ENCODE measurements at regions not wholly inside any gene's neighbourhood (a gene's known extent, or its start where the extent isn't known, plus 50 kb on each side); places are given as distances from the start of the nearest gene placed in this dataset.

GRCh38 chr1:88376421-88376820, 307.7 kb upstream of the PKN2 start:
- POLR2A ChIA-PET, result no interaction called here
- TF ChIP-seq CTCF (IDR thresholded peaks at IDR 0.05; ENCODE audit: unreplicated experiment), result no peak
- CTCF ChIA-PET, result no interaction called here
- DNase-seq (ENCODE audit: unreplicated experiment), result no peak
- intact Hi-C loops (cut with micrococcal nuclease), result no loop called here
- H3K9me3 Mint-ChIP-seq (ENCODE audit: unreplicated experiment), result no peaks in the 10 kb centered on the region
- H3K27ac Mint-ChIP-seq (ENCODE audit: low read depth, unreplicated experiment), result no peak overlapping the region
- H3K27me3 Mint-ChIP-seq (ENCODE audit: insufficient read depth, unreplicated experiment), result no peaks in the 10 kb centered on the region
- H3K4me3 Mint-ChIP-seq (ENCODE audit: unreplicated experiment), result no peak overlapping the region
- H3K36me3 Mint-ChIP-seq (ENCODE audit: insufficient read depth, unreplicated experiment), result no peaks in the 10 kb centered on the region
- no TSS peak for BruUV-seq (replicated peaks)
- H3K4me1 Mint-ChIP-seq (ENCODE audit: insufficient read depth, unreplicated experiment), result no peaks in the 10 kb centered on the region

GRCh38 chr1:88378560-88378959, 305.5 kb upstream of the PKN2 start:
- Mint-ChIP-seq H3K27ac (ENCODE audit: low read depth, unreplicated experiment) (no peak overlapping the region), H3K27me3 (ENCODE audit: insufficient read depth, unreplicated experiment) (no peaks in the 10 kb centered on the region), H3K4me1 (ENCODE audit: insufficient read depth, unreplicated experiment) (no peaks in the 10 kb centered on the region), H3K36me3 (ENCODE audit: insufficient read depth, unreplicated experiment) (no peaks in the 10 kb centered on the region), H3K9me3 (ENCODE audit: unreplicated experiment) (no peaks in the 10 kb centered on the region), H3K4me3 (ENCODE audit: unreplicated experiment) (no peak overlapping the region)
- intact Hi-C loops (cut with micrococcal nuclease), result no loop called here
- POLR2A ChIA-PET, result no interaction called here
- CTCF ChIA-PET, result interaction anchor here (1.4 kb wide), 1 partner anchor 9 kb away, joined by 3 read pairs; no protein-coding TSS in a partner anchor
- DNase-seq (ENCODE audit: unreplicated experiment), result no peak
- no peak for TF ChIP-seq CTCF (IDR thresholded peaks at IDR 0.05; ENCODE audit: unreplicated experiment)
- BruUV-seq (replicated peaks), result no TSS peak

- H3K27me3 Mint-ChIP-seq (ENCODE audit: insufficient read depth, unreplicated experiment), result no peaks in the 10 kb centered on the region
- no TSS peak for BruUV-seq (replicated peaks)
- no peaks in the 10 kb centered on the region for H3K4me1 Mint-ChIP-seq (ENCODE audit: insufficient read depth, unreplicated experiment)
- H3K27ac Mint-ChIP-seq (ENCODE audit: low read depth, unreplicated experiment), result no peak overlapping the region
- no peaks in the 10 kb centered on the region for H3K36me3 Mint-ChIP-seq (ENCODE audit: insufficient read depth, unreplicated experiment)
- intact Hi-C loops (cut with micrococcal nuclease), result no loop called here
- TF ChIP-seq CTCF (IDR thresholded peaks at IDR 0.05; ENCODE audit: unreplicated experiment), result no peak
- ChIA-PET CTCF (interaction anchor here (0.5 to 1.2 kb wide), 5 partner anchors 21 to 1411 kb away, joined by 3 to 4 read pairs (median 3); no protein-coding TSS in a partner anchor), POLR2A (no interaction called here)
- H3K9me3 Mint-ChIP-seq (ENCODE audit: unreplicated experiment), result no peaks in the 10 kb centered on the region
- no peak overlapping the region for H3K4me3 Mint-ChIP-seq (ENCODE audit: unreplicated experiment)
- DNase-seq (ENCODE audit: unreplicated experiment), result no peak
Measured at GRCh38 chr1:88394958-88395357, 289.1 kb upstream of the PKN2 start.

- no peak for TF ChIP-seq CTCF (IDR thresholded peaks at IDR 0.05; ENCODE audit: unreplicated experiment)
- POLR2A ChIA-PET, result no interaction called here
- peak; percentile 8 for DNase-seq (ENCODE audit: unreplicated experiment)
Measured at GRCh38 chr1:88398338-88398737, 285.7 kb upstream of the PKN2 start.

More at GRCh38 chr1:88398338-88398737, 285.7 kb upstream of the PKN2 start:
- Mint-ChIP-seq H3K4me3 (ENCODE audit: unreplicated experiment) (no peak overlapping the region), H3K9me3 (ENCODE audit: unreplicated experiment) (no peaks in the 10 kb centered on the region), H3K27me3 (ENCODE audit: insufficient read depth, unreplicated experiment) (no peaks in the 10 kb centered on the region), H3K36me3 (ENCODE audit: insufficient read depth, unreplicated experiment) (no peaks in the 10 kb centered on the region), H3K27ac (ENCODE audit: low read depth, unreplicated experiment) (no peak overlapping the region), H3K4me1 (ENCODE audit: insufficient read depth, unreplicated experiment) (no peaks in the 10 kb centered on the region)
- intact Hi-C loops (cut with micrococcal nuclease), result no loop called here
- no TSS peak for BruUV-seq (replicated peaks)
- CTCF ChIA-PET, result no interaction called here

Data from MCF 10A (cell line).